ENCODE measurements at regions not wholly inside any gene's neighbourhood (a gene's known extent, or its start where the extent isn't known, plus 50 kb on each side); places are given as distances from the start of the nearest gene placed in this dataset.

DNA sequence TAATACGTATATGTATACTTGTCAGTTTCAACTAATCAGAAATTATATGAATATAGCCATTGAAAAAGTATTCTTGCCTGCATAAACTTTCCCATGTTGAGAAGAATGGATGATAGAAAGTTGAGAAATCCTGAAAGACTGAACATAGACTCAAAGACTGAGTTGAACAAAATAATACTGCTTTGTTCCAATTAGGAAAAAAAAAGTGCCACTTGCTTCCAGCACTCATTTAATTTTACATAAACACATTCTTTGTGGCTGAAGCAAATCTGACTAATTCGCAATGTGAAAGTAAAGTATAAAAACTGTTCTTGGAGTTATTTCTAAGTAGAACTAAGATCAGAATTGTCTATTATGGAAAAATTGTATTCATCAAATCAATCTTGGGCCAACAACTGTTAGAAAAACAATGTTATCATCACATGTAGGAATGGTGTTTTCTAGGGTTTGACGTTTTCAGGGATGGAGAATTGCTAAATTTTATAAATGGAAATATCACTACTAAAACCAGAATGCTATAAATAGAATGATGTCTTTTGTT lies 2334.6 kb downstream of the PCDH7 start:
- no peak for TF ChIP-seq EZH2phosphoT487 (IDR thresholded peaks at IDR 0.05; ENCODE audit: low read depth, severe bottlenecking, unreplicated experiment)
- TF ChIP-seq, protein P1, sequence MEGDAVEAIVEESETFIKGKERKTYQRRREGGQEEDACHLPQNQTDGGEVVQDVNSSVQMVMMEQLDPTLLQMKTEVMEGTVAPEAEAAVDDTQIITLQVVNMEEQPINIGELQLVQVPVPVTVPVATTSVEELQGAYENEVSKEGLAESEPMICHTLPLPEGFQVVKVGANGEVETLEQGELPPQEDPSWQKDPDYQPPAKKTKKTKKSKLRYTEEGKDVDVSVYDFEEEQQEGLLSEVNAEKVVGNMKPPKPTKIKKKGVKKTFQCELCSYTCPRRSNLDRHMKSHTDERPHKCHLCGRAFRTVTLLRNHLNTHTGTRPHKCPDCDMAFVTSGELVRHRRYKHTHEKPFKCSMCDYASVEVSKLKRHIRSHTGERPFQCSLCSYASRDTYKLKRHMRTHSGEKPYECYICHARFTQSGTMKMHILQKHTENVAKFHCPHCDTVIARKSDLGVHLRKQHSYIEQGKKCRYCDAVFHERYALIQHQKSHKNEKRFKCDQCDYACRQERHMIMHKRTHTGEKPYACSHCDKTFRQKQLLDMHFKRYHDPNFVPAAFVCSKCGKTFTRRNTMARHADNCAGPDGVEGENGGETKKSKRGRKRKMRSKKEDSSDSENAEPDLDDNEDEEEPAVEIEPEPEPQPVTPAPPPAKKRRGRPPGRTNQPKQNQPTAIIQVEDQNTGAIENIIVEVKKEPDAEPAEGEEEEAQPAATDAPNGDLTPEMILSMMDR (IDR thresholded peaks at IDR 0.05; ENCODE audit: poor library complexity), result no peak
